ENCODE measurements at regions not wholly inside any gene's neighbourhood (a gene's known extent, or its start where the extent isn't known, plus 50 kb on each side); places are given as distances from the start of the nearest gene placed in this dataset.
"Not testable (repeated sequence)": the region's sequence is repeated elsewhere in the genome, so short reads cannot be mapped to it uniquely, and the experiment has no call there.

- no peak for DNase-seq
Measured at GRCh38 chrX:5683996-5684395, 544.7 kb downstream of the NLGN4X start.

DNA sequence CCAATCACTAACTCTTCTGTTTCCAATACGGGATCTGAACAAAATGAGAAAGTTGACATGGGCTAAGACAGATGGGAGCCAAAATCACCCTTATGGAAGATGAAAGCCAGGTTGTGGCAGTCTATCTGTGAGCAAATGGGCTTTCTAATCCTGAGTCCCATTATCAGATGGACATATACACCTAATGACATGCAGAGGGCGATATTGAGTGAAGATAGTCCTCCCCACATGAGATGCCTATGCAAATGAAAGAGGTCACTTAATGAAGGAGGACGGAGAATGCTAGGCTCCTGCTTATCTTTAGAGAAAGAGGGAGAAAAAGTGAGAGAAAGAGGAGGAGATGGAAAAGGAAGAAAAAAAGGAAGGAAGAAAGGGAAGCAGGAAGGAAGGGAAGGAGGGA lies 547.5 kb downstream of the NLGN4X start:
- no peak for DNase-seq

- DNase-seq: no peak
Measured at GRCh38 chrX:5674036-5674435, 554.6 kb downstream of the NLGN4X start.

DNA sequence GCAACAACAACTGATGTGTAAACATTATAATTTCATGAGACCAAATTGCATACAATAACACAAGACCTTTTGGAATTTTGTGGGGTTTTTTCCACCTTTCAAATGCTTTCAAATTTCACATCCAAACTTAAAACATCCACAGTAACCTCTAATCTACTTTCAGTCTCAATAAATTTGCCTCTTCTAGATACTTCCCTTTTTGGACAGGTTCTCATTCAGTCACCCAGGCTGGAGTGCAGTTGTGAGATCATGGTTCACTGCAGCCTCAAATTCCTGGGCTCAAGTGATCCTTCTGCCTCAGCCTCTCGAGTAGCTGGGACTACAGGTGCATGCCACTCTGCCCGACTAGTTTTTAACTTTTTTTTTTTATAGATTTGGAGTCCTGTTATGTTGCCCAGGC lies 556.6 kb downstream of the NLGN4X start:
- no peak for DNase-seq

GRCh38 chrX:5666689-5667088 lies 562.0 kb downstream of the NLGN4X start:
- not testable (repeated sequence) for DNase-seq

DNA sequence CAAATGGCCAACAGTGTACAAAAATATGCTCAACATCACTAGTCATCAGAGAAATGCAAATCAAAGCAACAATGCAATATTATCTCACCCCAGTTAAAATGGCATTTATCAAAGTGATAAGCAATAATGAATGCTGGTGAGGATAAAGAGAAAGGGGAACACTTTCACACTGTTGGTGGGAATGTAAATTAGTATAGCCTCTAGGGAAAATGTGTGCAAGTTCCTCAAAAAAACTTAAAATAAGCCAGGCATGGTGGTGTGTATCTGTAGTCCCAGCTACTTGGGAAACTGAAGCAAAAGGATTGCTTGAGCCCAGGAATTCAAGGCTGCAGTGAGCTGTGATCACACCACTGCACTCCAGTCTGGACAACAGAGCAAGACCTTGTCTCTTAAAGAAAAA lies 572.1 kb downstream of the NLGN4X start:
- no peak for DNase-seq

DNA sequence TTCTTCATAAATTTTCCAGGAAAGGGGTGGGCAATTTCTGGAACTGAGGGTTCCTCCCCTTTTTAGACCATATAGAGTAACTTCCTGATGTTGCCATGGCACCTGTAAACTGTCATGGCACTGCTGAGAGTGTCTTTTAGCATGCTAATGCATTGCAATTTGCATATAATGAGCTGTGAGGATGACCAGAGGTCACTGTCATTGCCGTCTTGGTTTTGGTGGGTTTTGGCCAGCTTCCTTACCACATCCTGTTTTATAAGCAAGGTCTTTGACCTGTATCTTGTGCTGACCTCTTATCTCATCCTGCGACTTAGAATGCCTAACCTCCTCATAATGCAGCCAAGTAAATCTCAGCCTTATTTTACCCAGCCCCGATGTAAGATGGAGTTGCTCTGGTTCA lies 577.8 kb downstream of the NLGN4X start:
- DNase-seq: no peak

GRCh38 chrX:5648941-5649568 lies 579.6 kb downstream of the NLGN4X start:
- no peak for DNase-seq

DNA sequence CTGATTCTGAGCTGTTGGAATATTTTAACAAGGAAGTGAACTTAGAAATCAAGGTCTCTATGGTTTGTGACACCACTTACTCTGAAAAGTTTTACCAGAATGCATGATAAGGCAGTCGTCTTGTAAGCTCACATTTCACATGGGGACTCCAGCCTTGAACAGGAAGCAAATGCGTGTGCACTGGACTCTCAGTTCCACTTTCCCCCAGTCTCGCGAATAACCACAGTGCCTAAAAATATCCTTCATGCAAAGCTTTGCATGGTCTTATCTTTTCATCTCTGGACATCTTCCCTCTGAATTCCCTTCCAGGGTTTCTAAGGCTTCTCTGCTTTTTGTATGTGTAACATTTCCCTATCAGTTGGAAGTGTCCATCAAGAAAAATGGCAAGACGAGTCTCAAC lies 581.8 kb downstream of the NLGN4X start:
- DNase-seq: no peak

DNA sequence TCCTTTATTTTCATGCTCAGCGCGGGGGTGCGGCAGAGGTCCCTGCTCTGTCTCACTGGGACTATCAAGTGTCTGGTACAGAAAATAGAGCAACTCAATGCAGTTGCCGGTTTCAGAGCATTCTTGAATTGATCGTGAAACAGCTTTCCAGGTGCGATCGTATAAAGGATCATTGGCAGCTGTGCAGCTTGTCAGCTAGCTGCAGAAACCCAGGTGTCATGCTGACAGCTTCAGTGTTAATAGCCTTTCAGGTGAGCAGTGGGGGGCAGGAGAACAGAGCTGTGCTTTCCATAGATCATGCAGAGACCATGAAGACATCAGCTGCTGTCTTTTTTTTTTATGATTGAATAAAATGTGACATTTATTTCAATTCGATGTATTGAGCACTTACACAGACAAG lies 583.9 kb downstream of the NLGN4X start:
- DNase-seq: no peak

DNA sequence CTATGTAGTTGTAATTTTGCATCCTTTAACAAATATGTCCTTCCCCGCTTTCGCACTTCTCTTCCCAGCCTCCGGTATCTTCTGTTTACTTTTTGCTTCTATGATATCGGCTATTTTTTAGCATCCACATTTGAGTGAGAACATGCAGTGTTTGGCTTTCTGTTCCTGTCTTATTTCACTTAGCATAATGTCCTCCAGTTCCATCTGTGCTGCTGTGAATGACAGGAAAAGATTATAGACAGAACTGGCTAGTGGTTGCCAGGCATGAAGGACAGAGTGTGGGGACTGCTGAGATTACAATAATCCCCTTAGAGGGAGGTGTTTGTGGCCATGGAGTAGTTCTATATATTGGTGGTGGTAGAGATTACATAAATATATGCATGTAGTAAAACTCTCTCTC lies 588.6 kb downstream of the NLGN4X start:
- DNase-seq: no peak

GRCh38 chrX:5638572-5638971 lies 590.1 kb downstream of the NLGN4X start:
- no peak for DNase-seq

- DNase-seq: no peak
Measured at GRCh38 chrX:5632887-5633286, 595.8 kb downstream of the NLGN4X start.

DNA sequence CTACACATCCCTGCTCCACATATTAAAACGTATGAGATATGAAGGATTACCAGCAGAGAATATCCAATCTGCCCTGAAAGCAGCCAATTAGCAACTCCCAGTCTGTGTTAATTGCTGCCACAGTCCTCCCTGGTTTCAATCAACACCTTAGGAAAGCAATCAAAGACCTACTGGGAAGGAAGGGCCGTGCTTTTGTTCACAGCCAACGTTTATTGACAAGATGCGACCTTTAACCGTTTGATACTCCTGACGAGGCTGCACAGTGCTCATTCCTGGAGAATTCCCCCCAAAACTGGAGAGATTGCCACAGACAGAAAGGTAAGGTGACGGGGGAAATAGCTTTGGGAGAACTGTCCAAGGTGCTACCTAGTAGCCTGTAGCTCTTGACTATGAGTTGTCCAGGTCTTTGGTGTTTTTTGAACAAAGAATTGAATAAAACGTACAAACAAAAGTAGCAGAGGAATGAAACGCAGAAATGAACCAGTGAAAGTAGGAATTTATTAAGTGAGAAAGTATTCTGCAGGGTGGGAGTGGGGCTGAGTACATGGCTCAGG lies 596.5 kb downstream of the NLGN4X start:
- no peak for DNase-seq

DNA sequence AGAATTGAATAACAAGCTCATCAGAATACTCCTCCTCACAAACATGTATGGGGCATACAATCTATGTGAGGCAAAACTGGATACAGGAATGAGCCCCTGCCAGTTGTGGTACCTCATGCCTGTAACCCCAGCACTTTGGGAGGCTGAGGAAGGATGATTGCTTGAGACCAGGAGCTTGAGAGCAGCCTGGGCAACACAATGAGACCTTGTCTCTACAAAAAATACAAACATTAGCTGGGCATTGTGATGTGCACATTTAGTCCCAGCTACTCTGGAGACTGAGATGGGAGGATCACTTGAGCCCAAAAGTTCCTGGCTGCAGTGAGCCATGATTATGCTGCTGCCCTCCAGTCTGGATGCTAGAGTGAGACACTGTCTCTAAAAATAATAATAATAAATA lies 611.0 kb downstream of the NLGN4X start:
- DNase-seq: no peak

DNA sequence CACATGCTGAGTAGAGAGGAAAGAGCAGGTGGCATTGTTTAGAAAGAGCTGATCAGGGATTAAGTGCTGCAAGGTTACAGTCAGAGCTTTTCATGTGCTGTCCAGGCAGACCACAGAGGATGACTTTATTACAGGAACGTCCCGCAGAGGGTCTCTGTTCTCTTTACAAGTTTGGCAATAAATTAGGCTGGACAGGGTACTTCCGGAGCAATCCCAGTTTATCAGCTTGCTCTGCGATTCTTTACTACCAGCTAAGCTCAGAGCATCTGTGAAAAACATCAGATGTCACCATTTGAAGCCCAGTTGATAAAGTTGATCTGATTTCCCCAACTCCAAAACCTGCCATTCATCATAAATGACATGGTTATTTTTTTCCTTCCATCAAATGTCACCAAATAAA lies 633.1 kb downstream of the NLGN4X start:
- no peak for DNase-seq

DNA sequence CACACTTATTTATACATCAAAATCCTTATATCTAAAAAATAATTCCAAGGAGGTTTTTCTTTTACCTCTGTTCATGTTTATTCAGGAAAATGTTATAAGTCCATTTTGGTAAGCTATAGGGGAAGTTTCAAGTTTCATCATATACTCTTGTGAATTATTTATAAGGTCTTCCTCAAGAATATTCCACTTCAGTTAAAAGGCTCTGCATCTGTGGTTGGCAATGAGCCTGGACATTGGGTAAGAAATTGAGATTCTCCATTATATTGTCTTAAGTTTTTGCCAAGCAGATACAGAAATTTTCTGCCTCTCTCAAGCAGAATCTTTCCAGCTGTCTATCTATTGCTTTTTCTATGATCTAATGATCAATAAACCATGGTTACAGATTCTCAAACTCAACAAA lies 641.9 kb downstream of the NLGN4X start:
- DNase-seq: no peak

GRCh38 chrX:5575407-5575806 lies 653.3 kb downstream of the NLGN4X start:
- DNase-seq: no peak

GRCh38 chrX:5568934-5569333 lies 659.7 kb downstream of the NLGN4X start:
- no peak for DNase-seq

DNA sequence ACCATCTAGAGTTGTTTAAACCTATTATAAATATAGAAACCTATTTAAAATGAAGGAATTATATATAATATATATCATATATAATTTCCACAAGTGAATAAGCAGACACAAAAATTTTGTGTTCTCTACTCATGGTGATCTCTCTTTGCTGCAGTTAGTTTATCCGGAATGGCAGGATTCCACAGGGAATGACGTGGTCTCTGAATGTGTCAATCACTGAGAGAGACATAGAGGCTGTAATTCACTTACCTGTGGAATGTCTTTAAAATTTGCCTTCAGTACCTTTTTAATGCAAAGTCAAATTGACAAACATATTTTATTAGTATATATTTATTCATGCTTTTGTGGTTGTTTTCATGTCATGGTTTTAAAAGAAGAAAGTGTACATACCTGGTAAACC lies 669.3 kb downstream of the NLGN4X start:
- DNase-seq: no peak

- DNase-seq: no peak
Measured at GRCh38 chrX:5549512-5549911, 679.2 kb downstream of the NLGN4X start.

DNA sequence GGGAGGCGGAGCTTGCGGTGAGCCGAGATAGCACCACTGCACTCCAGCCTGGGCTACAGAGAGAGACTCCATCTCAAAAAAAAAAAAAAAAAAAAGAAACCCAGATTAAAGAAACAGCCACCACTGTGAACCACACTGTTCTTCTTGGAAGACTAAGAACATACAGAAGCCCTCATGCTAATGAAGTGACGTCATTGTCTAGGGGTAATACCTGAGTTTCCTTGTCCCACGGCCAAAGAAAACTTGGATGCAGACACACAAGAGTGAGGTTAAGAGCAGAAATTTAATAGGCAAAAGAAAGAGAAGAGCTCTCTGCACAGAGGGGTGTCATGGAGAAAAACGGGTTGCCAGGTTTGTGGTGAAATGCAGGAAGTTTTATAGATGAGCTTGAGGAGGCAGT lies 691.6 kb downstream of the NLGN4X start:
- DNase-seq: no peak

DNA sequence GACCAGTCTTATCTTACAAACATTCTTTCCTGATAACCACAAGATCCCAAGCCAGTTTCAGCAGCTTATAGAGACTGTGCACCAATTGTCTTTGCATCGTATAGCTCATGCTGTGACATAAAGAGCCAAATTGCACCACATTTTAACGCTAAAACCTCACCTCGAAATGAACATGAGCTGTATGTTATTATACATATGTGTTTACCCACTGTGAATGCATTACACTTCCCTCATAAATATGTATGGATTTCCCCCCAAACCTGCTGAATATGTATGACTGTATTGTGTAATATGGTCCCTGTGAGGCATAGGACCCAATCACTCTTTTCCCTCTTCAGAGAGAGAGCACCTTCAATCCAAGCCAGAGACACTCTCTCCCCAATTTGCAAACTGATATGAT lies 692.4 kb downstream of the NLGN4X start:
- no peak for DNase-seq

DNA sequence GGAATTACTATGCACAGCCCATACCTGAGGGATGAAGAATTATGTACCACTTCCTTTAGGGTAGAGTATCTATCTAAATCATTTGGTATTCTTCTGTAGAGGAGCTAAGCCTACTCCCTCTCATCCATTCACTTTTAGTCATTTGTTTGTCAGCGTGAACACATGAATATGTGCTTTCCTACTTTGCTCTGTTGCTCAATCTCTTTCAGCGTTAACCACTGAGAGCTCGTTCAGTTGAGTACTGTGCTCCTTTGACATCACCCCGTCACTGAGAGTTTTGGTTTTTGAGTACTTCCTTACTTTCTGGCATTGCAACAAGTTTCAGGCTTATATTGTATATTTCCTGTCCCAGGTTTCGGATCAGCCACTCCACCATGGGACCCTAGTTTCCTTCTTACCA lies 700.6 kb downstream of the NLGN4X start:
- no peak for DNase-seq

GRCh38 chrX:5526191-5526590 lies 702.5 kb downstream of the NLGN4X start:
- DNase-seq: no peak
